EL (cell line): ENCODE measurements at regions not wholly inside any gene's neighbourhood (a gene's known extent, or its start where the extent isn't known, plus 50 kb on each side); places are given as distances from the start of the nearest gene placed in this dataset.
"Not testable (repeated sequence)": the region's sequence is repeated elsewhere in the genome, so short reads cannot be mapped to it uniquely, and the experiment has no call there.

ENCODE experiments used
- DNase-seq: peaks from one replicate; pipeline ENCODE4 v3.0.0-alpha.2; 2016

DNA sequence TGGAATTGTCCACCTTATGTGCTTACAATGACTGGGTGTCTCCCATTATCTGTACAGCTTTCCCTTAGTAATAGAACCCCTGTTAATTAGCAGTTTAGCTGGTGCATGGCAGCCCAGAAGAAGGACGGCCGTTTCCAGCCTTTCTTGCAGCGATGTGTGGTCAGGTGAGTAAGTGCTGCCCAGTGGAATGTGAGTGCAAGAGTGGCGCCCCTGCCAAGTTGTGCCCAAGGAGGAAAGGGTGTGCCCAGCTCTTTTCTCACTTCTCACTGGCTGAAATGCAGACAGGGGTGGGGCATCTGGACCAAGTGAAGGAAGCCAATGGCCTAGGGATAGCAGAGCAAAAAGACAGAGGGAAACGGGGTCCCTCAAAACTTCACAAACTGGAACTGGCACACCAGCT lies 296.8 kb downstream of the PREX1 start:
- no peak for DNase-seq

DNA sequence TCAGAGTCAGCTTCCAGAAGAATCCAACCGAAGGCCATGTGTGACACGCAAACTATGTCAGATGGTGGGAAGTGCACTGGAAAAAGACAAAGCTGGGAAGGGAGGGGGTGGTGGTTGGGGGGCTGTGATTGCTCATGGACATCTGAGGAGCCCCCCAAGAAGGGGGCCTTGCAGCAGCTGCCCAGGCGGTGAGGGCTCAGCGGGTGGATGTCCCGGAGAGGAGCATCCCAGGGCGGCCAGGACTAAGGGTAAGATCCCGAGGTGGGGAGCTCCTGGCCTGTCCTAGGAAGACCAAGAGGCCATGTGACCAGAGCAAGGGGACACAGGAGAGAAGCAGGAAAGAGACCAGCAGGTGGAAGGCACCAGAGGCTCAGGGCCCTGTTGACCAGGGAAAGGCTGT lies 299.5 kb downstream of the PREX1 start:
- no peak for DNase-seq

DNA sequence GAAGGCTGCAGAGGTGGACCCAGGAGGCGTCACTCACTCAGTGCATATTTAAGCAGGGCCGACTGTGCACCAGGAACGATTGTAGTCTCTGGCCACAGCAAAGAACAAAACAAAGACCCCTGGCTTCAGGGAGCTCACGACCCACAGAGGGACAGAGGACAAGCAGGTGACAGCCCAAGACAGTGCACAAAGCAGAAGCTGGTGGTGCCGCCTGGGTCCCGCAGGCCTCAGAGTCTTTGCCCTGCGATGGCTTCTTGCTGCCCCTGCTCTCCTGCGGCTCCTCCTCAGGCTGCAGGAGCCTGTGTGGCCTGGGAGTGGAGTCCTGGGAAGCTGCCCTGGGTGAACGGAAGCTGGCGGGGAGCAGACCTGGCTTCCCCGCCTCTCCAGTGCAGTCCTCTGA lies 300.0 kb downstream of the PREX1 start:
- no peak for DNase-seq

DNA sequence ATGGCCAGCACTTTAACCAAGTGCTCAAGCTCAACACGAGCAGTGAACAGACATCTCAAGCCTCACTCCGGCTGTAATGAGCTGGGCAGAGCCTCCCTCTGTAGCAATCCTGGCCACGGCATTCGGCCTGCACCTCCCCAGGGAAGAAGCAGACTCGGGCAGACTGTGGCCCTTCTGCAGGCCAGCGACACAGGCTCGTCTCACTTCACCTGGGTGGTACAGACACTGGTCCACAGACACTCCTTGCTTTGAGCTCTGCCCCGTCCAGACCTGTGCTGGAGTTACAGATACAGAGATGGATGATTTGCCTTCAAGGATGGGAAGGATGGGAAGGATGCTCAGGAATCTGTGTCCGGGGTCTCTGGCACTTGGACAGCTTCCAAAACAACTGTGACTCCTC lies 300.9 kb downstream of the PREX1 start:
- no peak for DNase-seq

DNA sequence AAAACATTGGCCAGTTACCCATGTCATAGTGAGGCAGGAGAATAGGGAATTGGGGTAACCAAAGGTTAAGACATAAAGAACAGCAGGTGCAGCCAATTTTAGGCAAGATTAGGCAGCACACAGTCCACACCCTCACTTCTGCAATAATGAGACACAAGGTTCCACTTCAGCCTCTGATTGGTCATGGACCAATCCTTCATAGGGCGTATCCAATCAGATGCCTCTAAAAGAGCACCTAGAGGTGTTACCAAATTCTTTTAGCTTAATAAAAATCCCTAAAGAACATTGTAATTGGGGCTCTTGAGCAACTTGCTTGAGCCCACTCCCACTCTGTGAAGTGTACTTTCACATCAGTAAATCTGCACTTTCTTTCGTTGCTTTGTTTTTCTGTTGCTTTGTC lies 302.4 kb downstream of the PREX1 start:
- no peak for DNase-seq

DNA sequence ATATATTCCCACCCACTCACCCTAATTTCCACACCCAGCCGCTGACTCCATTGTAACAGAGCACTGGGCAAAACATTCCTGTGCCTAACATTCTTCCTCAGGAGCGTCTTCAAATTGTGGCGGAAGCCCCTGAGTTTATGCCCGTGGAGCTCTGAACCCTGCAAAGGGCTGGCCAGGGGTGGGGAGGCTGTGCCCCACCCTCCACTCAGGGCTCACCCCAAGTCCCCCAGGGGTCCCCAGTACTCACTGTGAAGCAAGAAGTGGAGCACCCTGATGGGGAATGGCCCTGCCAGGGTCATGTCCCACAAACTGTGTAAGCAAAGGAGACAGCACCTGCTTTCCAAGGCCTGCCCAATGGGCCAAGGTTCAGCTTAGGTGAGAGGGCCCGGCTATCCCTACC lies 303.2 kb downstream of the PREX1 start:
- no peak for DNase-seq

DNA sequence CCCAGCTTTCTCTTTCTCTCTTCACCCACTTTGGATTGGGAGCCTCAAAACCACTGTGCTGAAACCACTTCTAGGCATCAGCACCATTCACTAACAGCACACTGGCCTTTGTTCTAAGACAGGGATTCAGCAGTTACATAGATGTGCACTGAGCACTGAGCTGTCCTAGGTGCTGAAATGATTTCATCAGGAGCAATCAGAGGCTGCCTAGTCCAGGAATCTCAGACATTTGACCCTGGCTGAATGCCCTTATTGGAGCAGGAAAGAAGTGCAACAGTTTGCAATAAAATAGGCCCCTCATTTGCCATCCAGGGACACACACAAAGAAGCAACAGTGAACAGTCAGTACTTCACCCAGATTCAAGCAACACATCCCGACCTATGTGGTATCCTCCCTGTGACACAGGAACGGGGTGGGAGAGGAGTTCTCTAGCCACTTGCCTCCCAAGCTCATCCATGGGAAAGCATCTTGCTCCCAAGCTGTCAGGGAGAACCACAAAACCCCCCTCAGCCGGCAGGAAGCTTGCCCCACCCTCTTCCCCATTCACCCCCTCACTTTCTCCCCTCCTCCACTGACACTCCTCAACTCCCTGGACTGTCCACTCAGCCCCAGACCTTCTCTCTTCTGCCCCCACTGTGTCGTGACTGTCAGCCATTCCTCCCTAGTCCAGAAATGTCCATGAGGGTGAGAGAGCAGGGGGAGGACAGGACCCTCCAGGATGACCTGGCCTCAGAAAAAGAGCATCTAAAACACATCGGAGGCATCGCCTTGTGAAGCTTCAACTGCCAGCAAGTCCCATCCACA lies 304.4 kb downstream of the PREX1 start:
- DNase-seq: peak; percentile 57

DNA sequence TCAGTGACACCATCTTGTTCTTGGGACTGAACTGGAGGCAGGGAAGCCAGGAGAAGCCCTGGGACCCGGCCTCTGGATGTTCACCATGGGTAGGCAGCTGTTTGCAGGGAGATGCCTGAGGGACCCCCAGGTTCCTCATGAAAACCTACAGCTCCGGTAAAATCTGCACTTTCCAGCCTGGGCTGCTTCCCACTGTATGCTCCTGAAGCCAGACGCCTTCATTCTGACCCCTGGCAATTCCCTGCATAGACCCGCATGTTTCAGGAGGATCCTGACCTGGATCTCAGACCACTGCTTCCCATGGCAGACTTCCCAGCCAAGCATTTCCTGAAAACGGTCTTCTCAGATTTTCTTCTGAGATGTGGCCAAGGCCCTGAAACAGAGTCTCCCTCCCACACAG lies 306.7 kb downstream of the PREX1 start:
- no peak for DNase-seq

DNA sequence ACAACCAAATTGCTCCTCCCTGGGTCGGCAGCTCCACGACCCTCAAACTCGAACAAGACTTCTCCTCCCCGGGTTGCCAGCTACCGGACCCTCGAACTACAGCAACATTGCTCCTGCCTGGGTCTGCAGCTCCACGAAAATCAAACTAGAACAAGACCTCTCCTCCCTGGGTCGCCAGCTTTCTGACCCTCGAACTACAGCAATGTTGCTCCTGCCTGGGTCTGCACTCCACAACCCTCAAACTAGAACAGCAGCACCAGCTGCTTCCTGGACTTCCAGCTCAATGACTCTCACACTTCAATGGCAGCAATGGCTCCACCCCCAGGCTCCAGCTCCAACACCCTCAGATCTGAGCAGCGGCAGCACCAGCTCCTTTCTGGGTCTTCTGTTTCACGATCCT lies 311.6 kb downstream of the PREX1 start:
- DNase-seq: not testable (repeated sequence)

DNA sequence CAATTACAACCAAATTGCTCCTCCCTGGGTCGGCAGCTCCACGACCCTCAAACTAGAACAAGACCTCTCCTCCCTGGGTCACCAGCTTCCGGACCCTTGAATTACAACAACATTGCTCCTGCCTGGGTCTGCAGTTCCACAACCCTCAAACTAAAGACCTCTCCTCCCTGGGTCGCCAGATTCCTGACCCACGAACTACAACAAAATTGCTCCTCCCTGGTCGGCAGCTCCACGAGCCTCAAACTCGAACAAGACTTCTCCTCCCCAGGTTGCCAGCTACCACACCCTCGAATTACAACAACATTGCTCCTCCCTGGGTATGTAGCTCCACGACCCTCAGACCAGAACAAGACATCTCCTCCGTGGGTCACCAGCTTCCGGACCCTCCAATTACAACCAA lies 313.2 kb downstream of the PREX1 start:
- not testable (repeated sequence) for DNase-seq

DNA sequence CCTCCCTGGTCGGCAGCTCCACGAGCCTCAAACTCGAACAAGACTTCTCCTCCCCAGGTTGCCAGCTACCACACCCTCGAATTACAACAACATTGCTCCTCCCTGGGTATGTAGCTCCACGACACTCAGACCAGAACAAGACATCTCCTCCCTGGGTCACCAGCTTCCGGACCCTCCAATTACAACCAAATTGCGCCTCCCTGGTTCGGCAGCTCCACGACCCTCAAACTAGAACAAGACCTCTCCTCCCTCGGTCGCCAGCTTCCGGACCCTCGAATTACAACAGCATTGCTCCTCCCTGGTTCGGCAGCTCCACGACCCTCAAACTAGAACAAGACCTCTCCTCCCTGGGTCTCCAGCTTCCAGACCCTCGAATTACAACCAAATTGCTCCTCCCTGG lies 315.3 kb downstream of the PREX1 start:
- not testable (repeated sequence) for DNase-seq

DNA sequence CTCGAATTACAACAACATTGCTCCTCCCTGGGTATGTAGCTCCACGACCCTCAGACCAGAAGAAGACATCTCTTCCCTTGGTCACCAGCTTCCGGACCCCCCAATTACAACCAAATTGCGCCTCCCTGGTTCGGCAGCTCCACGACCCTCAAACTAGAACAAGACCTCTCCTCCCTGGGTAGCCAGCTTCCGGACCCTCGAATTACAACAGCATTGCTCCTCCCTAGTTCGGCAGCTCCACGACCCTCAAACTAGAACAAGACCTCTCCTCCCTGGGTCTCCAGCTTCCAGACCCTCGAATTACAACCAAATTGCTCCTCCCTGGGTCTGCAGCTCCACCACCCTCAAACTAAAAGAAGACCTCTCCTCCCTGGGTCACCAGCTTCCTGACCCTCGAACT lies 322.7 kb downstream of the PREX1 start:
- DNase-seq: not testable (repeated sequence)

DNA sequence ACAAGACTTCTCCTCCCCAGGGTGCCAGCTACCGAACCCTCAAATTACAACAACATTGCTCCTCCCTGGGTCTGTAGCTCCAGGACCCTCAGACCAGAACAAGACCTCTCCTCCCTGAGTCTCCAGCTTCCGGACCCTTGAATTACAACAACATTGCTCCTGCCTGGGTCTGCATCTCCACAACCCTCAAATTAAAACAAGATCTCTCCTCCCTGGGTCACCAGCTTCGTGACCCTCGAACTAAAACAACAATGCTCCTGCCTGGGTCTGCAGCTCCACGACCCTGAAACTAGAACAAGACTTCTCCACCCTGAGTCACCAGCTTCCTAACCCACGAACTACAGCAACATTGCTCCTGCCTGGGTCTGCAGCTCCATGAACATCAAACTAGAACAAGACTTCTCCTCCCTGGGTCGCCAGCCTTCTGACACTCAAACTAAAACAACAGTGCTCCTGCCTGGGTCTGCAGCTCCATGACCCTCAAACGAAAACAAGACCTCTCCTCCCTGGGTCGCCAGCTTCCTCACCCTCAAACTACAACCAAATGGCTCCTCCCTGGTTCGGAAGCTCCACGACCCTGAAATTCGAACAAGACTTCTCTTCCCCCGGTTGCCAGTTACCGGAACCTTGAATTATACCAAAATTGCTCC lies 324.5 kb downstream of the PREX1 start:
- DNase-seq: no peak

DNA sequence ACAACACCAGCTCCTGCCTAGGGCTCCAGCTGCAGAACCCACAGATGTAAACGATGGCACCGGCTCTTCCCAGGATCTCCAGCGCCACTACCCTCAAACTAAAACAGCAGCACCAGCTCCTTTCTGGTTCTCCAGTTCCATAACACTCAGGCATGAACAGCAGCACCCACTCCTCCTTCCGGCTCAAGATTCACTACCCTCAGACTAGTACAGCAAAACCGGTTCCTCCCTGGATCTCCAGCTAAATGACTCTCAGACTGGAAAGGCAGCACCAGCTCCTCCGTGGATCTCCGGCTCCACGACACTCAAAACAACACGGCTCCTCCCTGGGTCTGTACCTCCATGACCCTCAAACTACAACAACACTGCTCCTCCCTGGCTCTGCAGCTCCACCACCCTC lies 325.0 kb downstream of the PREX1 start:
- DNase-seq: no peak

DNA sequence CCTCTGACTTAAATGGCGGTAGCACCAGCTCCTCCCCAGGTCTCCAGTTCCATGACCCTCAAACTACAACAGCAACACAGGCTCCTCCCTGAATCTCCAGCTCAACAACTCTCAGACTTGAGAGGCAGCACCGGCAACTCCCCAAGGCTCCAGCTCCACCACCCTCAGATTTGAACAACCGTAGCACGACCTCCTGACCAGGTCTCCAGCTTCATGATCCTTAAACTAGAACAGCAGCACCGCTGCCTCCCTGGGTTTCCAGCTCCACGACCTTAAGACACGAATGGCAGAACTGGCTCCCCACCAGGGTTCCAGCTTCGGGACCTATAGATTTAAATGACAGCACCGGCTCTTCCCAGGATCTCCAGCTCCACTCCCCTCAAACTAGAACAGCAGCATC lies 325.8 kb downstream of the PREX1 start:
- no peak for DNase-seq

DNA sequence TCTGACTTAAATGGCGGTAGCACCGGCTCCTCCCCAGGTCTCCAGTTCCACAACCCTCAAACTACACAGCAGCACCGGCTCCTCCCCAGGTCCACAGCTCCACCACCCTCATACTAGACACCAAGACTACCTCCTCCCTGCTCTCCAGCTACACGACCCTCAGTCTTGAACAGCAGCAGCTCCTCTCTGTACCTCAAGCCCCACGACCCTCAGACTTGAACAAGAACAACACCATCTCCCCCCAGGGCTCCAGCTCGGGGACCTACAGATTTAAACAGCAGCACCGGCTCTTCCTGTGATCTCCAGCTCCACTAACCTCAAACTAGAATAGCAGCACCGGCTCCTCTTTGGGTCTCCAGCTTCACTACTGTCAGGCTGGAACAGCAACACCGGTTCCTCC lies 326.9 kb downstream of the PREX1 start:
- DNase-seq: not testable (repeated sequence)

DNA sequence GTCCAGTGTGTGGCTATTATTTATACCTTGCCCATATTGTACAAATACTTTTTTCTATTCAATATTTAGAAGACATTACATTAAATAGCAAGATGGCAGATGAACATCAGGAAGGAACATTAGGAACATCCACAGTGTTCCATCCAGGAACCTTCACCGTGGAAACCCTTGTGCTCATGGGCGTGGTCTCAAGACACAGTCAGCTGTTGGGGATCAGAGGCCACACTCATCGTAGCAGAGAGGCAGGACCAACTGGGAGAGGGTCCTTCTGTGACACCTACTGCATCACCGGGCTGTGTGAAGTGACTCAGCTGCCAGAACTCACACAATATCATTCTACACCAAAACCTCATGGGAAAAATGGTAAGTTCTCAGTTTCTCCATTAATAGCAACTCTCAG lies 328.9 kb downstream of the PREX1 start:
- not testable (repeated sequence) for DNase-seq

DNA sequence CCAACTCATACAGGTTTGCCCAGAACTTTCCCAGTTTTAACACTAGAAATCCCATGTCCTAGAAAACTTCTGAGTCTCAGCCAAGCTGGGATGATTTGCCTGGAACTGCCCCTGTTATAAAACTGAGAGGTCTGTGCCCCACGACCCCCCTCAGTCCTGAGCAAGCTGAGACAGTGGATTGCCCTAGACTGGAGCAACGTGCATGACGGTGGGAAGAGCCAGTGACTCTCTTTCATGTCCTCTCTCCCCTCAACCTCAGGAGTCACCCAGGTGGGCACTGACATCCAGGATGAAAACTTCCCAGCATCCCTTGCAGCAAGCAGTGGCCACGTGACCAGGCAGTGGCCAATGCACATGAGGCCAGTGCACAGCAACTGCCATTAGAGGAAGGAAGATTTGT lies 329.7 kb downstream of the PREX1 start:
- DNase-seq: not testable (repeated sequence)

DNA sequence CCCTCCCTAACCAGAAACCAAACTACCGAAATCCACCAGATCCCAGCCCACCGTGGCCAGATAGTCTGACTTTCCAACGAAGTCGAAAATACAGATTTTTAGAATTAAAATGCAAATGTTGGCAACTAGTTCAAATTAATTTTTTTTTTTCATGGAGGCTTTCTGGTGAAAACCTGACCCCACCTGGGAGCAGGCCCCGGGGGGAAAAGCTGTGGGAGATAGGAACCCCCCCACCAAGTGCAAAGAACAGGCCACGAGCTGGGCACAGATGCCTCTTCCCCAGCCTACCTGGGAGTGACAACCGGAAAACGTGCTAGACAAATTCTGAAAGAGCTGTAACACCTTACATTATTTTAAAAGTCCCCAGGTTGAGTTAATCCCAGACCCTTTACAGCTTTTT lies 333.8 kb downstream of the PREX1 start:
- DNase-seq: no peak

DNA sequence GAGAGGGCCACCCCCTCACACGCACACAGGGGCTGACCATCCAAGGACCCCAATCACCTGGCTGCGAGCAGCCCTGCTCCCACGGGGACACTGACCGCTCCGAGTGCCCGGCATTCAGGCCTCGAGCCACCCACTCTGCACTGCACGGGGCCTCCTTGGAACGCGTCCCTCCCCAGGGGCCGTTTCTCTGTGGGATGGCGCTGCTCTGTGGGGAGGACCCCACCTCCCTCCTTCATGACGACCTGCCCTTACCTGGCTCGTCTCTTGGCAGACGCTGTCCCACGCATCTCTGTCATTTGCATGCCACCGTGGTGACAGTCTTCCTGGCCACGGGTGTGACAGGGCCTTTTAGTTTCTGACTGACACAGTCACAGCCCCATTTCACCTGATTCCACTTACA lies 334.5 kb downstream of the PREX1 start:
- not testable (repeated sequence) for DNase-seq

DNA sequence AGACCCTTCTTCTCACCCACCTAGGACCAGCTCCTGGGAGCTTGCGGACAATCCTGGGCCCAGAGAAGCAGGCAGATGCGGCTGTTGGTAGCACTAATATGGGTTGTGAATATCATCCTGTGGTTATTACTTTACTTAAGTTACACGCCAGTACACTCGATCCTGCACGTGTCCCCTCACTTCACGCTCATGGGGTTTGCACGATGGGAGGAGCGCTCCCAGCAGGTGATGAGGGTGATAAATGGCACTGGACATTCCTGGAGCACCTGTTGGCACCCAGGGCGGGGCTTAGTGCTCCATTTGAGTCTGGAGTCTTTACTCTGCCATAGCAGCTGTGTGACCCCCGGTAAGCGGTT lies 335.1 kb downstream of the PREX1 start:
- DNase-seq: no peak

DNA sequence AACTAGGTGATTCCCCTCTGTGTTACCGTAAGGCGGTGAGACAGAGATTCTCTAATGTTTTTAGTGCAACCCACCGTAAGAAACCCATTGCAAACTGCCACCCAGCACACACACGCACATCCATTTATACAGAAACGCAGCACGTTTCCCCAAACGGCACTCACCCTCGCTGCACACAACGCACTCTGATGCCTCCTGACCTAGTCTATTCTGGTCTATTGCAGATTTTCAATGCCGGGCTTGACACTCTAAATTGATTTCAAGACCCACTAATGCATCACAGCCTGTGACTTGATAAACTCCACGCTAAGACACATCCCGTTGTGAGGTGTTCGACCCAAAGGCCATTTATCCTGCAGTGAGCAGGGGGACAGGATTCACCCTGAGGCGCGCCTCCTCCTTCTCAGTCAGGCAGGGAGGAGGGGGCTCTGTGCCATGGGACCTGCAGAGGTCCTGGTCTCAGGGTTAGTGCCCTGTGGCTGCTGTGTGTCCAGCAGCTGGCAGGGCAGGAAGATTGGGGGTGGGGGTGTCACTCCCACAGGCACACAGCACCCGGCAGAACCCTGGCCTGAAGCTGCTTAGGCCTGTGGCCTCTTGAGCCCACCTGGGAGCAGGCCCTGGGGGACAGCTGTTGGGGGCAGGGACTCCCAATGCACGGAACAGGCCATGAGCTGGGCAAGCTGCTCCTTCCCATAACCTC lies 335.6 kb downstream of the PREX1 start:
- no peak for DNase-seq

DNA sequence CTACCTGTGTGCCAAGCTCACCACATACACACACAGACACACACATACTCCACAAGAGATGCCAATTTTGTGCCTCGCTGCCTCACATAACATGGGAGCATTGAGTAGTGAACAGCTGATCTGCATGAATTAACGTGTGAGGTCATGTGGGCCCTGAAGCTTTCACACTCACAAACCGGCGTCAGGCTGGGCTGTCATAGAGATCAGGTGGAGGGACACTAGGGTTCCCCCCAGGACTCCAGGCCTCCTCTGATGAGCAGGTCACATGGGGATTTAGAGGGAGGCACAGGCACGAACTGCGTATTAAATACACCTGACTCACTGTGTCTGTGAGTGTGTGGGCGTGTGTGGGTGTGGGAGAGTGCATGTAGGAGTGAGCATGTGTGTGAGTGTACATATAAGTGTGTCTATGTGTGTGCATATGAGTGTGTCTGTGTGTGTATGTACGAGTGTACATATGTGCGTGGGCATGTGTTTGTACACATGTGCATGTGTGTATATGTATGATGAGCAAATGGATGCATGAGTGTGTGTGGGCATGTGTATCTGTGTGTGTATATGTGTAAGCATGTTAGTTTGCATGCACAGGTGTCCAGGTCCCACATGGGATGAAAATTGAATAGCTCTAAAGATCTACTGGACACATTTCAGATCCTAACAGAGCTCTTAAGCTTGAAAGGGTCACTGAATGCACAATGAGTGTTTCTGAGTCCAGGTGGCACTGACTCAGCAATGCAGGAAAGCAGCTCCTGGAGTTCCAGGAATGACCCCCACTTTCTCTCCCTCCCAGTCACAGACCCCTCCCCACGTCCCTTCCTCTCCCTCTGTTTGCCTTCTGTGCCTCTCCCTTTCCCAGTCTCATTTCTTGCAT lies 336.6 kb downstream of the PREX1 start:
- no peak for DNase-seq
